GM06990 (cell line): ENCODE measurements at regions not wholly inside any gene's neighbourhood (a gene's known extent, or its start where the extent isn't known, plus 50 kb on each side); places are given as distances from the start of the nearest gene placed in this dataset.

Source experiments
- DNase-seq: peaks from one replicate; pipeline ENCODE4 v3.0.0-alpha.2; 2011; ENCODE audit not compliant: insufficient read length; ENCODE audit errors: extremely low read depth
- H3K27me3 ChIP-seq: replicated peaks from 2 replicates; pipeline ENCODE4 v1.6.0; 2011; ENCODE audit warnings: low read length; ENCODE audit not compliant: control insufficient read depth, insufficient read depth
- H3K36me3 ChIP-seq: 2 replicates; pipeline ENCODE4 v1.5.1; 2011; ENCODE audit warnings: low read length; ENCODE audit not compliant: control insufficient read depth, insufficient read depth
- H3K4me3 ChIP-seq: replicated peaks from 2 replicates; pipeline ENCODE4 v1.5.1; 2011; ENCODE audit warnings: low read depth, mild to moderate bottlenecking, control low read depth, low read length
- TF ChIP-seq, protein P1 (sequence below): IDR thresholded peaks from 2 replicates; pipeline ENCODE4 v1.5.1; 2011; ENCODE audit warnings: low read length, control low read depth, mild to moderate bottlenecking, inconsistent platforms; ENCODE audit not compliant: insufficient read depth, poor library complexity, severe bottlenecking

DNA sequence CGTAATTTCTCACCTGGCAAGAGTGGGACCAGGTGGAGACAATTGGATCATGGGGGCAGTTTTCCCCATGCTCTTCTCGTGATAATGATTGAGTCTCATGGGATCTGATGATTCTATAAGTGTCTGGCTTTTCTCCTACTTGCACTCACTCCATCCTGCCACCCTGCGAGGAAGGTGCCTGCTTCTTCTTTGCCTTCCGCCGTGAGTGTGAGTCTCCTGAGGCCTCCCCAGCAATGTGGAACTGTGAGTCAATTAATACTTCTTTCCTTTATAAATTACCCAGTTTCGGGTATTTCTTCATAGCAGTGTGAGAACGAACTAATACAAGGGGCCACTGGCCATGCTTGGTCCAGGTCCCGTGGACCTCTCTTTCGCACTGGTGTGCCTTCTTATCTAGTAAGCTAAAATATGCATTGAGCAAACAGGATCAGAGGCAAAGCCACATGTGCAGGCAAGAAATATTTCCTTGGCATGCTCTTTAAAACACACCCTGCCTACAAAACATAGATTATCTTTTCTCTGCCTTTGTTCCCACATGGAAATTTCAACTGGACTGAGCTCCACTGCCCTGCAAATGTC is 821.1 kb downstream of the TRIB2 start:
- H3K36me3 ChIP-seq, result no peaks in the 10 kb centered on the region
- no peak overlapping the region for H3K4me3 ChIP-seq
- no peaks in the 10 kb centered on the region for H3K27me3 ChIP-seq
- no peak for DNase-seq
- TF ChIP-seq, protein P1, sequence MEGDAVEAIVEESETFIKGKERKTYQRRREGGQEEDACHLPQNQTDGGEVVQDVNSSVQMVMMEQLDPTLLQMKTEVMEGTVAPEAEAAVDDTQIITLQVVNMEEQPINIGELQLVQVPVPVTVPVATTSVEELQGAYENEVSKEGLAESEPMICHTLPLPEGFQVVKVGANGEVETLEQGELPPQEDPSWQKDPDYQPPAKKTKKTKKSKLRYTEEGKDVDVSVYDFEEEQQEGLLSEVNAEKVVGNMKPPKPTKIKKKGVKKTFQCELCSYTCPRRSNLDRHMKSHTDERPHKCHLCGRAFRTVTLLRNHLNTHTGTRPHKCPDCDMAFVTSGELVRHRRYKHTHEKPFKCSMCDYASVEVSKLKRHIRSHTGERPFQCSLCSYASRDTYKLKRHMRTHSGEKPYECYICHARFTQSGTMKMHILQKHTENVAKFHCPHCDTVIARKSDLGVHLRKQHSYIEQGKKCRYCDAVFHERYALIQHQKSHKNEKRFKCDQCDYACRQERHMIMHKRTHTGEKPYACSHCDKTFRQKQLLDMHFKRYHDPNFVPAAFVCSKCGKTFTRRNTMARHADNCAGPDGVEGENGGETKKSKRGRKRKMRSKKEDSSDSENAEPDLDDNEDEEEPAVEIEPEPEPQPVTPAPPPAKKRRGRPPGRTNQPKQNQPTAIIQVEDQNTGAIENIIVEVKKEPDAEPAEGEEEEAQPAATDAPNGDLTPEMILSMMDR, result no peak

DNA sequence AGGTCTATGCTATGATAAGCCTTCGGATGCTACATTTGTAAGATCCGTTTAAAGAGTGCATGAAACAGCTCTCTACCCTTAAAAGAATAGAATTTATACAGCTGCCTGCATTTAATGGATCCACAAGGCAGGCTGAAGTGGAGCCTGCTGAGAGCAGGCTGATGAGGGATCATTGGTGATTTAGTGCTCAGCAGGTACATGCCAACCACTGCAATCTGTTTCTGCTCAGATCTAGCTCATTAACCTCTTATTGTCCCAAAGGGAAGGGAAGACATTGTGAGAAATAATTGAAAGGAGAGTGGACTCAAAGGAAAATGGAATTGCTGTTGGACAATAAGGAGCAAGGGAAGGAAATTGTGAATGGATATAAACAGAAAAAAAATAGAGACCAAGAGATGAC is 822.6 kb downstream of the TRIB2 start:
- no peaks in the 10 kb centered on the region for H3K27me3 ChIP-seq
- no peak overlapping the region for H3K4me3 ChIP-seq
- no peaks in the 10 kb centered on the region for H3K36me3 ChIP-seq
- DNase-seq, result no peak
- TF ChIP-seq, protein P1, result no peak

DNA sequence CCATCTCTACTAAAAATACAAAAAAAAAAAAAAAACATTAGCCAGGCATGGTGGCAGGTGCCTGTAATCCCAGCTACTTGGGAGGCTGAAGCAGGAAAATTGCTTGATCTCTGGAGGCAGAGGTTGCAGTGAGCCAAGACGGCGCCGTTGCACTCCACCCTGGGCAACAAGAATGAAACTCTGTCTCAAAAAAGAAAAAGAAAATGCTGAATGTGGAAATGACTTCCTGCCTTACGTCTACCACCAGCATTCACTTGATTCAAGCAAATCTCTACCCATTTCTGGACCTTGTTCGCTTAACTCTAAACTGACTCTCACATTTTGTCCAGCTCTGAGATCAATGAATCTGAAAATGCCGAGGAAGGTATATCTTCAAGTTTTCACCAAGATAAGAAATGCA is 825.3 kb downstream of the TRIB2 start:
- H3K27me3 ChIP-seq, result no peaks in the 10 kb centered on the region
- no peaks in the 10 kb centered on the region for H3K36me3 ChIP-seq
- no peak for DNase-seq
- no peak overlapping the region for H3K4me3 ChIP-seq
- TF ChIP-seq, protein P1, result no peak

DNA sequence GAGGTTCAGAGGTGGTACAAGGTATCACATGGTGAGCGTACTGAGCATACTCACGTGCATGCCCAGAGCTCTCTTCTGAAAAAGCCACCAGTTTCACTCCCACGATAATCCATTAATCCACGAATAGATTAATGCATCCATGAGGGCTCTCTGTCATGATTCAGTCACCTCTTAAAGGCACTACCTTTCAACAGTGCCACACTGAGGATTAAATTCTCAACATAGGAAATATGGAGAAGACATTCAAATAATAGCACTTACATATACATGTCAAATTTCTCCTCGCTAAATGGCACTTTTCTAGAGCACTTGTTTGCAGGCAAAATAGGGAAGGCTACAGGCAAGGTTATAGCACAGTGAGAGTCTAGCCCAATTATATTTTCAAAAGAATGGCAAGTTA is 825.9 kb downstream of the TRIB2 start:
- H3K36me3 ChIP-seq, result no peaks in the 10 kb centered on the region
- H3K4me3 ChIP-seq, result no peak overlapping the region
- DNase-seq, result no peak
- H3K27me3 ChIP-seq, result no peaks in the 10 kb centered on the region
- TF ChIP-seq, protein P1, result no peak

DNA sequence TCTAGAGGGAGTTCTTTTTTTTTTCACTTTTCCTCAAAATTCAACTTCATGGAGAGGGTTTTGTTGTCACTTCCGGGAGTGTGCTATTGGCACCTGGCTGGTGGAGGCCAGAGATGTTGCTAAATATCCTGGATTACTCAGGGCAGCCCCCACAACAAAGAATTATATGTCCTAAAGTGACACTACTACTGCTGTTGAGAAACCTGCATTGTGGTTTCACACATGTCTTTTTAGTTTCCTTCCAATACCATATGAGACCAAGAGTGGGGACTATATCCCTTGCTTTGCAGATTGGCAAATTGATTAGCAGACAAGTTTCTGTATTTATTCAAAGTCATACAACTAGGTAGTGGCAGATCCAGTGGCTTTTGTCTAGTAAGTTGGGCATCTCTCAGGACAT is 826.8 kb downstream of the TRIB2 start:
- DNase-seq, result no peak
- Histone ChIP-seq H3K4me3 (no peak overlapping the region), H3K27me3 (no peaks in the 10 kb centered on the region), H3K36me3 (no peaks in the 10 kb centered on the region)
- TF ChIP-seq, protein P1, result no peak

DNA sequence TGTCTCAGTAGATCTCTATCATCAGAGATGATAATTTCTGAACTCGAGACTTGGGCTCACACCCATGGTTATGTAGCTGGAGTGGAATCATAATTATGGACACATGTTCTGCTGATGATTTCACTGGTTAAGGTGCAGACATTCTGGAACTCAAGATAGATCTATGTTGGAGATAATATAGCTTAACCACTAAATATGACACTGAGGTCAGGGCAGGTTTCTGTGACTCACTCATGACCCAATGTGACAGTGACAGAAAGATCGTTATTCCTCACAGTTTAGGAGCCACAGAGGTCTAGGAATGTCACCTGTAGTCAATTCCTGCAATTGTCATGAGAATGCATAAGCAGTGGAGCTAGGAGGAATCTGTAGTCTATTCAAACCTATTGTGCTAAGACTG is 828.6 kb downstream of the TRIB2 start:
- H3K27me3 ChIP-seq, result no peaks in the 10 kb centered on the region
- TF ChIP-seq, protein P1, result no peak
- H3K36me3 ChIP-seq, result no peaks in the 10 kb centered on the region
- no peak for DNase-seq
- H3K4me3 ChIP-seq, result no peak overlapping the region
